HTR-8/SVneo (cell line): ENCODE measurements at regions not wholly inside any gene's neighbourhood (a gene's known extent, or its start where the extent isn't known, plus 50 kb on each side); places are given as distances from the start of the nearest gene placed in this dataset.

Source experiments
- DNase-seq: peaks from one replicate; pipeline ENCODE4 v3.0.0; 2011; ENCODE audit warnings: low spot score, mixed read lengths; ENCODE audit not compliant: insufficient read length
- FAIRE-seq: peaks from 2 replicates; lab custom pipeline; 2011; peaks lifted over from hg19 to GRCh38; lab: Jason Lieb, UNC

DNA sequence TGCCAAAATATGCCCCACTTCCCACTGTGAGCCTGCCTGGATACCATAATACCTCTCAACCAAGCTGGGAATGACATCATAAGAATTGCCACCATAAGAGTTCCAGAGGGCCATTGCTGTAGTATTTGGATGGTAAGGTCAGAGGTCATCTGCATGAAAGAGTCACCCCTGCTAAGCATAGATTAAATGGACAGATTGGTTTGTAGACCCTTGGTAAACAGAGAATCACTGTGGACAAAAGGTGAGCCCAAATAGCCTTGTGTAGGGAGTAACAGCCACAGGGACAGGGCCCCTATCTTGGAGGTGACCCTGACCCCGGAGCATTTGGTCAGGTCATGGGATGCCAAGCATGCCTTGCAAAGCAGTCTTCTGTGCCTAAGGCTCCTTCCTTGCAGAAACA lies 129.7 kb downstream of the GPAM start:
- no peak for DNase-seq
- no peak for FAIRE-seq

DNA sequence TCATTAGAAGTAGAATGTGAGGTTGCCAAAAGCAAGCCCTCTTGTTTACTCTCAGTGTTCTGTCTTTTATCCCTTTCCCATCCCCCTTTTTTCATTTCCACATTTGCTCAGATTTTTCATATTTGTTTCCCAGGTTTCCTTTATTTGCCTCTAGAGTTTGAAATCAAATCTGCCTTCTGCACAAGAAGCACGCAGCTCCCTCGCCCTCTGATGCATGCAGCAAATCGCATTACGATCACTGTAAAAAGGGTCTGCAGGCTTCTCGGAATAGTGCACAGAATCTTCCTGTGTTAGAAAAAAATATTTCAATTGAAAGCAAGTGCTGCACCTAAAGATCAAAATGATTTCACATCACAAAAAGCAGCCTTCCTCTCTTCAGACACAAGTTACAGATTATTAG lies 129.0 kb downstream of the GPAM start:
- FAIRE-seq, result no peak
- no peak for DNase-seq

DNA sequence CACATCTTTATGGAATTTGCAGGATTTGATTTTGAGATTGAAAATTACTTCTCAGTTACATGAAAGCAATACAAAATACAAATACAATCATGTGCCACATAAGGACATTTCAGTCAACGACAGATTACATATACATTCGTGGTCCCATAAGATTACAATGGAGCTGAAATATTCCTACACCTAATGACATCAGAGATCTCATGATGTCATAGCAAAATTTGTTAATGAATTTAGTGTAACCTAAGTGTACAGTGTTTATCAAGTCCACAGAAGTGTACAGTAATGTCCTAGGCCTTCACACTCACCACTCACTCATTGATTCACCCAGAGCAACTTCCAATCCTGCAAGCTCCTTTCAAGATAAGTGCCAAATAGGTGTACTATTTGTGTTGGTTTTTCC lies 126.5 kb downstream of the GPAM start:
- DNase-seq (no peak), FAIRE-seq (no peak)

DNA sequence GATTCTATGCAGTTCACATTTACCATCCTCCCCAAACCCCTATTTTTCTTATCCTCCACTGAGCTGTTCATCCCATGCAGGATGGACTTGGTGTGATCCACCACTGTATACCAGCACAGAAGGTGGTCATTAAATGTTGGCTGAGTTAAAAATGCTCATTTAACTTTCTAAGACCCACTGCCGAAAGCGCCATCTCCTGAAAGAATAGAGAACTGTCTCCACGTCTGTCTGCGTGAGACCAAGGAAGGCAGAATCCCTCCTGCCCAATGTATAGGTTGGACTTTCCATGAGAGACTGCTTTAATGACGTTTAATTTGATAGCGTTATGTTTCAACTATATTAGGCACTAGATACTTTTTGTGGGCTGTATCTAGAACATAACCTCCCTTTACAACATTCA lies 124.3 kb downstream of the GPAM start:
- FAIRE-seq (no peak), DNase-seq (no peak)

DNA sequence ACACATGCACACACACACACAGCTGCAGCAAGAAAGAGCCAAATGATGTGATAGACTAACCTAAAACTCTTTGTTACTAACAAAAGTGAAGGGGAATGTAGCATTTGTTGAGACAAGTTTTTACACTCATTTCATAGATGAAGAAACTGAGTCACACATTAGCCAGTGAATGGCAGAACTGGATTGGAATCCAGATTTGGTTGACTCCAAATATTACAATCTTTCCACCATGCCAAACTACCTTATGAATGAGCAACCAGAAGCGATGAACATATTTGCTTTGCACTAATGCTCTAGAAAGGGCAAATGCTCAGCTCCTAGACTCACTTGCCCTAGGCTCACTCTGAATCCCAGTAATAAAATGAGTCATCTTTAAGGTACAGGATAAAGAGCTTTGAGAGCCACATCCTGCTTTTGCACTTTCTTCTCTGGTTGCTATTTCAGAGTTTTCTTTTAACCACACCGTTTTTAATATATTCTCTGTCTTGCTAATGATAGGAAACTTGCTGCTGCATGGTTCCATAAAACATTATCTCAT lies 111.9 kb downstream of the GPAM start:
- FAIRE-seq, result no peak
- no peak for DNase-seq

DNA sequence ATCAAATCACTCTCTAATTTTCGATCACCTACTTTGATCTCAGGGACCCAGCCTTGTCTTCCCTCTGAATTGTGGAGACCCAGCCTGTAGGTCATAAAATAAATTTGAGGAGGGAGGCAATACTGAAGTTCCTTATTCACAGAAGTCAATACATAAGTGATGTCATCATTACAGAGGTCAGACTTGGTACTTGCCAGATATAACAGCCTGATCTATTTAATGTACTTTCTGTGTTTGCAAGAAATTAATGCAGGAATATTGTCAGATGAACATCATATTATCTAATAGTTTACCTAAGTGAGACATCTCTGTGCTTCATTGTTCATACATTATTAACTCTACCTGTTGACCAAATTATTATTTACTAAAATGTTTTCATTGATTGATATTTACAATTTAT lies 105.6 kb downstream of the GPAM start:
- DNase-seq (no peak), FAIRE-seq (no peak)

DNA sequence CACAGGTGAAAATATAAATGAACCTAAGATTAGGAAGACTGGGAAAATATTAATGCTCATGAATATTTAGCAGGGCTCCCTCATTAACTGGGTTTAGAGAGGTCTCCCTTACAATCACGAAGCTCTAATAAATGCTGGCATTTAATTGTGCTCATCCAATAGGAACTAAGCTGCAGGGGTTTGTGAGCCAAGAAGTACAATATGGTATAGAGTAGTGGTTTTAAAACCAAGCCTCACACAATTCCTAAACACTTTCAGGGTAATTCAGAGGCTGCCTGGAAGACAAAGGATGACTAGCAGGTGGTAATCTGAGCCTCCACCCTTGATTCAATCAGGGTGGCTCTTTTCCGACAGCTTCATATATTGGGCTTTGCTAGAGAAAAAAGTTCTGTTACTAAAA lies 103.3 kb downstream of the GPAM start:
- DNase-seq (no peak), FAIRE-seq (no peak)

DNA sequence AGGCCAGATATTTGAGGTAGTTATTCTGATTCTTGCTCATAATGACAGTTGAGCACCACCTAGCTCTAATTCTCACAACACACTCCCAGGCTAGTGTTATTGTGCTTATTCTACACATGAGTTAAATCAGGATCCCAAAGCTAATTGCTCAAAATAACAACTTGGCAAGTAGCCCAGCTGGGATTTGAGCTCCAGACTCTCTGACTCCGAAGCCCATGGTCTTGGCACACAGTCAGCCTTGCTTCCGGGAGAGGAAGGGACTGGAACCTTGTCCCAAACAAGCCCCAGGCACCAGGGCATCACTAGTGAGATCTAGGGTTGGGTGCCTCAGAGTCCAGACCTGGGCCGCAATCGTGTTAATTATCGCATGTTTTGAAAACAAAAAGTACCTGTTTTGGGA lies 101.4 kb downstream of the GPAM start:
- FAIRE-seq (no peak), DNase-seq (no peak)

DNA sequence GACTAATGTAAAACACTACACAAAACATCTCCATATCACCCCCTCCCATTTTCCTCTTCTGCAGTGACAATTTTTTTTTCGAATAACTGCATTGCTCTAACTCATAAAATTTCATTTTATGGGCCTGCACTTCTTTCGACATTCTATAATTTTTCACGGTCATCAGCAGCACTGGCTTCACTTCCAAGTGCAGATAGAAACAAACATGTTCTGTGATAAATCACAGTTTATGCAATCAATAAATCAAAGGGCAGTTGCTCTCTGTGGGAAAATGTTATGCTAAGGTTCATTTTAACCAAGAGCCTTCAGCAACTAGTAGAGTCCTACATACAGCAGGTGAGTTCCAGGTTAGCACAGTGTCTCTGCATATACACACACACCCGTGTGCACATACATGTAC lies 100.1 kb downstream of the GPAM start:
- FAIRE-seq (no peak), DNase-seq (no peak)

DNA sequence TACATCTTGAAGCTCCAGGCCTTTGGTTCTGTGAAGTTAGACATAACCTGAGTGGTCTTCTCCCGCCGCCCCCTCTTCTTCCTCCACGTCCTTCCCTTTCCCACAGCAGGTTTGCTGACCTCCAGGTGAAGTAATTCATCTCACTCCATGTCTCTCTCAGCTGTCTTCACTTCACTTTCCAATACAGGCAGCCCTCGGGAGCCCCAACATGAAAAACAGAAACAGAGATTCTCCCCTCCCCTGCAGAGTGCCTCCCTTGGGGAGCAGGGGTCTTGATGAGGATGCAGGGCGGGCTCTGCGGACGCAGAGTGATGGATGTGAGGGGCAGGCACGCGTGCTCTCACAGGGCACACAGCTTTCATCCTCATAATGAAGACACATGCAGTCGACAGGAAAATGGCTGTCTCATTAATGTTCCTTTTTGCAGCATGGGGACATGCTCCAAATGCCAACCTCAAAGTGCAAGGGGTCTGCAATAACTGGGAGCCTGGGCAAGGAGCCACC lies 95.6 kb downstream of the GPAM start:
- FAIRE-seq (no peak), DNase-seq (no peak)

DNA sequence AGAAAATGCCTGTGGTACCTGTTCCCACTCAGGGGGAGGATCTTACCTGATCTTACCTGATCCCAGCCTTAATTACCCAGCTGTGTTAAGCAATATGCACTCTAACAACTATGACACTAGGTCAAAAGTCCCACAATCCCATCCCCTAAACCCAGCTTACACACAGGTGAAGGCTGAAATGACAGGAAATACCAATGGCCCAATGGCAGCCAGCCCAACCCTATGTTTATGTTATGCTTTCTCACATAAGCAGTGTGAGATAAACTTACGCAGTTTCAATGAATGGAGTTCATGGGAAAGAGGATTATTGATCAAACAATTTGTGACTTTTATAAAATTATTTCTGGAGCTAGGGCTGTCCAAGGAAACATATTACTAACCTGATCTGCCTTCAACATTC lies 91.9 kb downstream of the GPAM start:
- FAIRE-seq (no peak), DNase-seq (no peak)

DNA sequence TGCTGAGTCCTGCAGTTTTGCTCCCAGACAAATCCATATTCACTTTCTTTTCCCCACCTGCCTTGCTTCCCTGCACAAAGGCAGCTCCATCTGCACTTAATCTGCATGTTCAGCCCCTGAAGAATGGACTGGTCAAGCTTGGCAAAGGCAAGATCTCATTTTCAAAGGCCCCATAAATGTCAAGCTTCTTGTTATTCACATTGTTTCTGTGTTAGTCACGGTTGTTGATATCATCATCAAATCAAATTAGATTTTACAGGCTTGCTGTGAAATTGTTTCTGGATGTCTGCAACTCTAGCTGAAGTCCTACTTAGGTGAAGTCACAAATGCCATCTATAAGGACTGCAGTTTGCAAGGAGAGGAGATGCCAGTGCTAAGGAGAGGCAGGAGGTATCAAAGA lies 91.0 kb downstream of the GPAM start:
- DNase-seq, result no peak
- no peak for FAIRE-seq

DNA sequence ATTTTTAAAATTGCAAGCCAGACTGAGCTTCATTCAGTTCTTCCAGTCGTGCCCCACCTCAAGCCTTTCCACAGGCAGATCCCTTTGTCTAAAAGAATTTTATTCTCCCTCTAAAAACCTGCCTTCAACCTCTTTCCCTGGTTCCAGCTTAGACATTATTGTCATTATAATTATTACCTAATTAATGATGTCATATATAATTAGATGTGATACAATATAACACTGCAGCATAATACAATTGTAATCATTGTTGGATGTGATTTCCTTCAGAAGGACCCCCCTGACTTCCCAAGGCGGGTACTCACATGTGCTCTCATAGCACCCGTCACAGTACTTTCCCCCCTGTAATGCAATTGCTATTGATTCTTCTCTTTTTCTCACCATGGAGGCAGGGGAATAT lies 88.6 kb downstream of the GPAM start:
- no peak for FAIRE-seq
- DNase-seq, result no peak

DNA sequence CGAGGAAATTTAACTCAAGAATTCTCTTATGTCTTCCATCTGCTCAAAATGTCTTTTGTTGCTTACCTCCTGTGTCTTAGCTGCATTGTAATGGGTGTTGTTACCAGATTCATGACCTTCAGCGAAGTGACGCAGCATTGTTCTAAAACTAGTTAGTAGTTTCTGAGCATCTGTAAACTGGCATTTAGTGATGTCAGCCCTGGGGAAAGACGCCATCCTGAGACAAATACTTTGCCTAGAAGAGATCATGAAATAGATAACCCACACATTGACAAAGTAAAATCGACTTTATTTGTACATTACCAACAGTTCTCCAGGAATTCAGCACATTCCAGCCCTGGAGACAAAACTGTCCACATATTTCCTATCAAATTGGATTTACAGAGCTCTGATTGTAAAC lies 87.8 kb downstream of the GPAM start:
- FAIRE-seq (no peak), DNase-seq (no peak)

DNA sequence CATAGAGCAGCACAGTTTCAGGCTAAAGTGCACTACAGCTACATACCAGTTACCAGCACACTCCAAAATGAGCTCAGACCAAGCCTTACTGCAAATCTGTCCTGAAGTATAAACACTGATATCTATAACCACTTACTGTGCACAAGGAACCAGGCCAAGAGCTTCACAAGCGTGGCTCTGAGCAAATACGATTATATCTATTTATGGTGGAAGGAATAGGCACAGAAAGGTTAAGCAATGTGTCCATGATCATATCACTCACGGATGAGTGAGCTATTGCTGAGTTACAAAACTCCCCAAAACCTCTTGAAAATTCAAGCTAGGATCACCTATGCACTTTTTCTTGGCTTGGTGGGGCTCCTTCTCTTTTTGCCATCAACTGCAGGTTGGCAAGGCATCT lies 84.9 kb downstream of the GPAM start:
- DNase-seq (no peak), FAIRE-seq (no peak)
